ENCODE measurements at regions not wholly inside any gene's neighbourhood (a gene's known extent, or its start where the extent isn't known, plus 50 kb on each side); places are given as distances from the start of the nearest gene placed in this dataset.

DNA sequence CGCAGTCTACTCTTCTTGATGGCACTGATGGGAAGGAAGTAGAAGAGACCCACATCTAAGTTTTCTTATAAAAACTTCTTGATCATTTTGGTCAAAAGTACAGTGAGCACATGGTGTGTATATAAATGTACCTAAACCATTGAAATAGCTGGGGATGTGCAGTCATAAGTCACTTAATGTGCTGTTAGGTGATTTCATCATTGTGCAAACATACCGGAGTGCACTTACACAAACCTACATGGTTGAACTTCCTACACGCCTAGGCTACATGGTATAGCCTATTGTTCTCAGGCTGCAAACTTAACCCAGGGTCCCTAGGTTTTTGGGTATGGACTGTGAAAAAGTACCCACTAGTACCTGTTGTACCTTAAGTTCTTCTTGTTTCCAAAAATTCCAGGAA lies 123.3 kb upstream of the ZNF438 start:
- Histone ChIP-seq H3K4me2 (no peak overlapping the region), H3K27ac (ENCODE audit: low read depth) (no peak overlapping the region), H3F3A (replicated peaks; ENCODE audit: low read depth) (no peaks in the 10 kb centered on the region), H4K20me1 (replicated peaks; ENCODE audit: insufficient read depth) (no peaks in the 10 kb centered on the region), H3K27me3 (ENCODE audit: insufficient read depth) (no peaks in the 10 kb centered on the region), H3K36me3 (ENCODE audit: insufficient read depth) (no peaks in the 10 kb centered on the region), H3K4me1 (ENCODE audit: insufficient read depth) (peaks cover 5% of the 10 kb centered on the region; the same call in 1 of the 2 replicates), H3K9me2 (ENCODE audit: insufficient read depth) (0 out of 2 replicates have a peak, but pooled peaks cover 6% of the 10 kb centered on the region), H3K79me2 (replicated peaks; ENCODE audit: insufficient read depth) (no peaks in the 10 kb centered on the region), H2AFZ (no peak overlapping the region), H3K4me3 (no peak overlapping the region)
- Mint-ChIP-seq H3K9me3 (peaks cover 2% of the 10 kb centered on the region; the same call in 1 of the 3 replicates), H3K36me3 (ENCODE audit: low read depth) (no peaks in the 10 kb centered on the region), H3K4me3 (no peak overlapping the region), H3K4me1 (peaks cover 17% of the 10 kb centered on the region), H3K27ac (no peak overlapping the region), H3K27me3 (ENCODE audit: insufficient read depth, low read depth, poor library complexity) (peaks cover 4% of the 10 kb centered on the region)
- DNase-seq (ENCODE audit: low spot score) (no peak), ATAC-seq (no peak)
- TF ChIP-seq, protein P1, sequence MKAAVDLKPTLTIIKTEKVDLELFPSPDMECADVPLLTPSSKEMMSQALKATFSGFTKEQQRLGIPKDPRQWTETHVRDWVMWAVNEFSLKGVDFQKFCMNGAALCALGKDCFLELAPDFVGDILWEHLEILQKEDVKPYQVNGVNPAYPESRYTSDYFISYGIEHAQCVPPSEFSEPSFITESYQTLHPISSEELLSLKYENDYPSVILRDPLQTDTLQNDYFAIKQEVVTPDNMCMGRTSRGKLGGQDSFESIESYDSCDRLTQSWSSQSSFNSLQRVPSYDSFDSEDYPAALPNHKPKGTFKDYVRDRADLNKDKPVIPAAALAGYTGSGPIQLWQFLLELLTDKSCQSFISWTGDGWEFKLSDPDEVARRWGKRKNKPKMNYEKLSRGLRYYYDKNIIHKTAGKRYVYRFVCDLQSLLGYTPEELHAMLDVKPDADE (IDR thresholded peaks at IDR 0.05), result no peak
- TF ChIP-seq ZNF331 (CRISPR knock-in tag; IDR thresholded peaks at IDR 0.05; ENCODE audit: low read depth) (no peak), EZH2 (IDR thresholded peaks at IDR 0.05; ENCODE audit: low read depth, unreplicated experiment) (no peak), CREB1 (CRISPR knock-in tag; IDR thresholded peaks at IDR 0.05; ENCODE audit: low read depth) (no peak), NANOG (IDR thresholded peaks at IDR 0.05; ENCODE audit: borderline replicate concordance) (no peak), ZNF114 (CRISPR knock-in tag; IDR thresholded peaks at IDR 0.05) (no peak), JUNB (IDR thresholded peaks at IDR 0.05; ENCODE audit: unreplicated experiment) (no peak), STAT1 (IDR thresholded peaks at IDR 0.05; ENCODE audit: unreplicated experiment) (no peak), EZH2phosphoT487 (IDR thresholded peaks at IDR 0.05; ENCODE audit: unreplicated experiment) (no peak), POLR2AphosphoS5 (IDR thresholded peaks at IDR 0.05; ENCODE audit: low read depth) (no peak)
- TF ChIP-seq, protein P2, sequence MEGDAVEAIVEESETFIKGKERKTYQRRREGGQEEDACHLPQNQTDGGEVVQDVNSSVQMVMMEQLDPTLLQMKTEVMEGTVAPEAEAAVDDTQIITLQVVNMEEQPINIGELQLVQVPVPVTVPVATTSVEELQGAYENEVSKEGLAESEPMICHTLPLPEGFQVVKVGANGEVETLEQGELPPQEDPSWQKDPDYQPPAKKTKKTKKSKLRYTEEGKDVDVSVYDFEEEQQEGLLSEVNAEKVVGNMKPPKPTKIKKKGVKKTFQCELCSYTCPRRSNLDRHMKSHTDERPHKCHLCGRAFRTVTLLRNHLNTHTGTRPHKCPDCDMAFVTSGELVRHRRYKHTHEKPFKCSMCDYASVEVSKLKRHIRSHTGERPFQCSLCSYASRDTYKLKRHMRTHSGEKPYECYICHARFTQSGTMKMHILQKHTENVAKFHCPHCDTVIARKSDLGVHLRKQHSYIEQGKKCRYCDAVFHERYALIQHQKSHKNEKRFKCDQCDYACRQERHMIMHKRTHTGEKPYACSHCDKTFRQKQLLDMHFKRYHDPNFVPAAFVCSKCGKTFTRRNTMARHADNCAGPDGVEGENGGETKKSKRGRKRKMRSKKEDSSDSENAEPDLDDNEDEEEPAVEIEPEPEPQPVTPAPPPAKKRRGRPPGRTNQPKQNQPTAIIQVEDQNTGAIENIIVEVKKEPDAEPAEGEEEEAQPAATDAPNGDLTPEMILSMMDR (conservative IDR thresholded peaks at IDR 0.05; ENCODE audit: low read depth in 2 of 2), result no peak
- TF ChIP-seq, protein P3, sequence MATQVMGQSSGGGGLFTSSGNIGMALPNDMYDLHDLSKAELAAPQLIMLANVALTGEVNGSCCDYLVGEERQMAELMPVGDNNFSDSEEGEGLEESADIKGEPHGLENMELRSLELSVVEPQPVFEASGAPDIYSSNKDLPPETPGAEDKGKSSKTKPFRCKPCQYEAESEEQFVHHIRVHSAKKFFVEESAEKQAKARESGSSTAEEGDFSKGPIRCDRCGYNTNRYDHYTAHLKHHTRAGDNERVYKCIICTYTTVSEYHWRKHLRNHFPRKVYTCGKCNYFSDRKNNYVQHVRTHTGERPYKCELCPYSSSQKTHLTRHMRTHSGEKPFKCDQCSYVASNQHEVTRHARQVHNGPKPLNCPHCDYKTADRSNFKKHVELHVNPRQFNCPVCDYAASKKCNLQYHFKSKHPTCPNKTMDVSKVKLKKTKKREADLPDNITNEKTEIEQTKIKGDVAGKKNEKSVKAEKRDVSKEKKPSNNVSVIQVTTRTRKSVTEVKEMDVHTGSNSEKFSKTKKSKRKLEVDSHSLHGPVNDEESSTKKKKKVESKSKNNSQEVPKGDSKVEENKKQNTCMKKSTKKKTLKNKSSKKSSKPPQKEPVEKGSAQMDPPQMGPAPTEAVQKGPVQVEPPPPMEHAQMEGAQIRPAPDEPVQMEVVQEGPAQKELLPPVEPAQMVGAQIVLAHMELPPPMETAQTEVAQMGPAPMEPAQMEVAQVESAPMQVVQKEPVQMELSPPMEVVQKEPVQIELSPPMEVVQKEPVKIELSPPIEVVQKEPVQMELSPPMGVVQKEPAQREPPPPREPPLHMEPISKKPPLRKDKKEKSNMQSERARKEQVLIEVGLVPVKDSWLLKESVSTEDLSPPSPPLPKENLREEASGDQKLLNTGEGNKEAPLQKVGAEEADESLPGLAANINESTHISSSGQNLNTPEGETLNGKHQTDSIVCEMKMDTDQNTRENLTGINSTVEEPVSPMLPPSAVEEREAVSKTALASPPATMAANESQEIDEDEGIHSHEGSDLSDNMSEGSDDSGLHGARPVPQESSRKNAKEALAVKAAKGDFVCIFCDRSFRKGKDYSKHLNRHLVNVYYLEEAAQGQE (IDR thresholded peaks at IDR 0.05; ENCODE audit: unreplicated experiment), result no peak
- TF ChIP-seq, protein P4, sequence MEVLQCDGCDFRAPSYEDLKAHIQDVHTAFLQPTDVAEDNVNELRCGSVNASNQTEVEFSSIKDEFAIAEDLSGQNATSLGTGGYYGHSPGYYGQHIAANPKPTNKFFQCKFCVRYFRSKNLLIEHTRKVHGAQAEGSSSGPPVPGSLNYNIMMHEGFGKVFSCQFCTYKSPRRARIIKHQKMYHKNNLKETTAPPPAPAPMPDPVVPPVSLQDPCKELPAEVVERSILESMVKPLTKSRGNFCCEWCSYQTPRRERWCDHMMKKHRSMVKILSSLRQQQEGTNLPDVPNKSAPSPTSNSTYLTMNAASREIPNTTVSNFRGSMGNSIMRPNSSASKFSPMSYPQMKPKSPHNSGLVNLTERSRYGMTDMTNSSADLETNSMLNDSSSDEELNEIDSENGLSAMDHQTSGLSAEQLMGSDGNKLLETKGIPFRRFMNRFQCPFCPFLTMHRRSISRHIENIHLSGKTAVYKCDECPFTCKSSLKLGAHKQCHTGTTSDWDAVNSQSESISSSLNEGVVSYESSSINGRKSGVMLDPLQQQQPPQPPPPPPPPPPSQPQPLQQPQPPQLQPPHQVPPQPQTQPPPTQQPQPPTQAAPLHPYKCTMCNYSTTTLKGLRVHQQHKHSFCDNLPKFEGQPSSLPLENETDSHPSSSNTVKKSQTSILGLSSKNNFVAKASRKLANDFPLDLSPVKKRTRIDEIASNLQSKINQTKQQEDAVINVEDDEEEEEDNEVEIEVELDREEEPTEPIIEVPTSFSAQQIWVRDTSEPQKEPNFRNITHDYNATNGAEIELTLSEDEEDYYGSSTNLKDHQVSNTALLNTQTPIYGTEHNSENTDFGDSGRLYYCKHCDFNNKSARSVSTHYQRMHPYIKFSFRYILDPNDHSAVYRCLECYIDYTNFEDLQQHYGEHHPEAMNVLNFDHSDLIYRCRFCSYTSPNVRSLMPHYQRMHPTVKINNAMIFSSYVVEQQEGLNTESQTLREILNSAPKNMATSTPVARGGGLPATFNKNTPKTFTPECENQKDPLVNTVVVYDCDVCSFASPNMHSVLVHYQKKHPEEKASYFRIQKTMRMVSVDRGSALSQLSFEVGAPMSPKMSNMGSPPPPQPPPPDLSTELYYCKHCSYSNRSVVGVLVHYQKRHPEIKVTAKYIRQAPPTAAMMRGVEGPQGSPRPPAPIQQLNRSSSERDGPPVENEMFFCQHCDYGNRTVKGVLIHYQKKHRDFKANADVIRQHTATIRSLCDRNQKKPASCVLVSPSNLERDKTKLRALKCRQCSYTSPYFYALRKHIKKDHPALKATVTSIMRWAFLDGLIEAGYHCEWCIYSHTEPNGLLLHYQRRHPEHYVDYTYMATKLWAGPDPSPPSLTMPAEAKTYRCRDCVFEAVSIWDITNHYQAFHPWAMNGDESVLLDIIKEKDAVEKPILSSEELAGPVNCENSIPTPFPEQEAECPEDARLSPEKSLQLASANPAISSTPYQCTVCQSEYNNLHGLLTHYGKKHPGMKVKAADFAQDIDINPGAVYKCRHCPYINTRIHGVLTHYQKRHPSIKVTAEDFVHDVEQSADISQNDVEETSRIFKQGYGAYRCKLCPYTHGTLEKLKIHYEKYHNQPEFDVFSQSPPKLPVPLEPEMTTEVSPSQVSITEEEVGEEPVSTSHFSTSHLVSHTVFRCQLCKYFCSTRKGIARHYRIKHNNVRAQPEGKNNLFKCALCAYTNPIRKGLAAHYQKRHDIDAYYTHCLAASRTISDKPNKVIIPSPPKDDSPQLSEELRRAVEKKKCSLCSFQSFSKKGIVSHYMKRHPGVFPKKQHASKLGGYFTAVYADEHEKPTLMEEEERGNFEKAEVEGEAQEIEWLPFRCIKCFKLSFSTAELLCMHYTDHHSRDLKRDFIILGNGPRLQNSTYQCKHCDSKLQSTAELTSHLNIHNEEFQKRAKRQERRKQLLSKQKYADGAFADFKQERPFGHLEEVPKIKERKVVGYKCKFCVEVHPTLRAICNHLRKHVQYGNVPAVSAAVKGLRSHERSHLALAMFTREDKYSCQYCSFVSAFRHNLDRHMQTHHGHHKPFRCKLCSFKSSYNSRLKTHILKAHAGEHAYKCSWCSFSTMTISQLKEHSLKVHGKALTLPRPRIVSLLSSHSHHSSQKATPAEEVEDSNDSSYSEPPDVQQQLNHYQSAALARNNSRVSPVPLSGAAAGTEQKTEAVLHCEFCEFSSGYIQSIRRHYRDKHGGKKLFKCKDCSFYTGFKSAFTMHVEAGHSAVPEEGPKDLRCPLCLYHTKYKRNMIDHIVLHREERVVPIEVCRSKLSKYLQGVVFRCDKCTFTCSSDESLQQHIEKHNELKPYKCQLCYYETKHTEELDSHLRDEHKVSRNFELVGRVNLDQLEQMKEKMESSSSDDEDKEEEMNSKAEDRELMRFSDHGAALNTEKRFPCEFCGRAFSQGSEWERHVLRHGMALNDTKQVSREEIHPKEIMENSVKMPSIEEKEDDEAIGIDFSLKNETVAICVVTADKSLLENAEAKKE (CRISPR knock-in tag; IDR thresholded peaks at IDR 0.05), result no peak
